Vagina (tissue), 2 donors: ENCODE measurements at regions not wholly inside any gene's neighbourhood (a gene's known extent, or its start where the extent isn't known, plus 50 kb on each side); places are given as distances from the start of the nearest gene placed in this dataset.

Experiments used
- POLR2A ChIP-seq, 2 donors: fragments of 450-650 bp; IDR thresholded peaks; one replicate each; pipeline ENCODE4 v1.6.1; 2017; ENCODE audit warnings: antibody characterized with exemption in 2 of 2, mild to moderate bottlenecking in 2 of 2, moderate library complexity in 2 of 2
- POLR2AphosphoS5 ChIP-seq, 2 donors: sonication (generic); formaldehyde crosslinking; IDR thresholded peaks; one replicate each; pipeline ENCODE4 v1.9.0; 2017; ENCODE audit warnings: antibody characterized with exemption in 2 of 2, mild to moderate bottlenecking in 2 of 2, low read depth in 1 of 2; ENCODE audit not compliant: insufficient read depth in 1 of 2
- TF ChIP-seq, protein P1 (sequence below), 3 experiments: fragments of 450-650 bp in 2 of 3; fragments of 200-600 bp in 1 of 3; sonication (generic) in 1 of 3; IDR thresholded peaks; one replicate each; pipeline ENCODE4 v1.5.1; 2017 to 2019; ENCODE audit warnings: antibody characterized with exemption in 3 of 3, mild to moderate bottlenecking in 2 of 3, moderate library complexity in 2 of 3

DNA sequence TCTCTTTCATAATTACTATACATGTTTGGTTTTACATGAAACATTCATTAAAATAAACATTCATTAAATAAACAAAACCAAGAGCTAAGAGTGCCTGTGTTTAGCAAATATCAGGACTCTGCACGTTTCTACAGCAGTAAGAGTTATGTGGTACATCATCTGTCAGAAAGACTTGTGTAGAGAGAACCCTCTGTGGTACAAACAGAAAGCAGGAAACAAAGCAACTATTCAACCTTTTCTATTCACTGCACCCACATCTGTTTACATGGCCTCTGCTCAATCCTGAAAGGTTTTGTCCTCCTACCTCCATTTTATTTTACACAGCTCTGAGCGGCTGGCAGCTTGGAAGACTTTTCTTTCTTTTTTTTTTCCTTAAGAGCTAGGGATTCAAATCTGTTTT, 90.7 kb upstream of the PCDH18 start:
- no peak for TF ChIP-seq POLR2A (IDR thresholded peaks at IDR 0.05)
- TF ChIP-seq, protein P1, sequence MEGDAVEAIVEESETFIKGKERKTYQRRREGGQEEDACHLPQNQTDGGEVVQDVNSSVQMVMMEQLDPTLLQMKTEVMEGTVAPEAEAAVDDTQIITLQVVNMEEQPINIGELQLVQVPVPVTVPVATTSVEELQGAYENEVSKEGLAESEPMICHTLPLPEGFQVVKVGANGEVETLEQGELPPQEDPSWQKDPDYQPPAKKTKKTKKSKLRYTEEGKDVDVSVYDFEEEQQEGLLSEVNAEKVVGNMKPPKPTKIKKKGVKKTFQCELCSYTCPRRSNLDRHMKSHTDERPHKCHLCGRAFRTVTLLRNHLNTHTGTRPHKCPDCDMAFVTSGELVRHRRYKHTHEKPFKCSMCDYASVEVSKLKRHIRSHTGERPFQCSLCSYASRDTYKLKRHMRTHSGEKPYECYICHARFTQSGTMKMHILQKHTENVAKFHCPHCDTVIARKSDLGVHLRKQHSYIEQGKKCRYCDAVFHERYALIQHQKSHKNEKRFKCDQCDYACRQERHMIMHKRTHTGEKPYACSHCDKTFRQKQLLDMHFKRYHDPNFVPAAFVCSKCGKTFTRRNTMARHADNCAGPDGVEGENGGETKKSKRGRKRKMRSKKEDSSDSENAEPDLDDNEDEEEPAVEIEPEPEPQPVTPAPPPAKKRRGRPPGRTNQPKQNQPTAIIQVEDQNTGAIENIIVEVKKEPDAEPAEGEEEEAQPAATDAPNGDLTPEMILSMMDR (IDR thresholded peaks at IDR 0.05), result no peak
- TF ChIP-seq POLR2AphosphoS5 (IDR thresholded peaks at IDR 0.05; ENCODE audit: insufficient read depth in 1 of 2, low read depth in 1 of 2), result no peak
